ENCODE measurements at regions not wholly inside any gene's neighbourhood (a gene's known extent, or its start where the extent isn't known, plus 50 kb on each side); places are given as distances from the start of the nearest gene placed in this dataset.

GRCh38 chr5:117065161-117065560, 490.5 kb upstream of the SEMA6A start:
- DNase-seq (ENCODE audit: low read depth) = no peak

GRCh38 chr5:117060099-117060498, 485.5 kb upstream of the SEMA6A start:
- no peak for DNase-seq (ENCODE audit: low read depth)

- DNase-seq (ENCODE audit: low read depth) = no peak
Measured at GRCh38 chr5:117058740-117059139, 484.1 kb upstream of the SEMA6A start.

- DNase-seq (ENCODE audit: low read depth) = no peak
Measured at GRCh38 chr5:117055517-117055916, 480.9 kb upstream of the SEMA6A start.

- DNase-seq (ENCODE audit: low read depth) = no peak
Measured at GRCh38 chr5:117054911-117055310, 480.3 kb upstream of the SEMA6A start.

- no peak for DNase-seq (ENCODE audit: low read depth)
Measured at GRCh38 chr5:117054141-117054540, 479.5 kb upstream of the SEMA6A start.

- no peak for DNase-seq (ENCODE audit: low read depth)
Measured at GRCh38 chr5:117041926-117042595, 467.4 kb upstream of the SEMA6A start.

GRCh38 chr5:117039035-117039434, 464.4 kb upstream of the SEMA6A start:
- no peak for DNase-seq (ENCODE audit: low read depth)

GRCh38 chr5:117027384-117027783, 452.8 kb upstream of the SEMA6A start:
- DNase-seq (ENCODE audit: low read depth) = no peak

- DNase-seq (ENCODE audit: low read depth) = no peak
Measured at GRCh38 chr5:117020999-117021398, 446.4 kb upstream of the SEMA6A start.

GRCh38 chr5:117013280-117013877, 438.8 kb upstream of the SEMA6A start:
- DNase-seq (ENCODE audit: low read depth) = no peak

GRCh38 chr5:117010574-117010973, 436.0 kb upstream of the SEMA6A start:
- no peak for DNase-seq (ENCODE audit: low read depth)

- DNase-seq (ENCODE audit: low read depth) = no peak
Measured at GRCh38 chr5:116998024-116998423, 423.4 kb upstream of the SEMA6A start.

- no peak for DNase-seq (ENCODE audit: low read depth)
Measured at GRCh38 chr5:116992681-116993080, 418.1 kb upstream of the SEMA6A start.

GRCh38 chr5:116989995-116990394, 415.4 kb upstream of the SEMA6A start:
- no peak for DNase-seq (ENCODE audit: low read depth)

GRCh38 chr5:116982035-116982434, 407.4 kb upstream of the SEMA6A start:
- DNase-seq (ENCODE audit: low read depth) = no peak

GRCh38 chr5:116980581-116980980, 406.0 kb upstream of the SEMA6A start:
- DNase-seq (ENCODE audit: low read depth) = no peak

- DNase-seq (ENCODE audit: low read depth) = no peak
Measured at GRCh38 chr5:116976767-116977166, 402.1 kb upstream of the SEMA6A start.

- DNase-seq (ENCODE audit: low read depth) = no peak
Measured at GRCh38 chr5:116971131-116971530, 396.5 kb upstream of the SEMA6A start.

- no peak for DNase-seq (ENCODE audit: low read depth)
Measured at GRCh38 chr5:116970318-116970717, 395.7 kb upstream of the SEMA6A start.

- no peak for DNase-seq (ENCODE audit: low read depth)
Measured at GRCh38 chr5:116964438-116964837, 389.8 kb upstream of the SEMA6A start.

GRCh38 chr5:116961021-116961420, 386.4 kb upstream of the SEMA6A start:
- DNase-seq (ENCODE audit: low read depth) = no peak

- no peak for DNase-seq (ENCODE audit: low read depth)
Measured at GRCh38 chr5:116959843-116960242, 385.2 kb upstream of the SEMA6A start.
